Sigmoid colon (tissue), 6 donors: ENCODE measurements at regions not wholly inside any gene's neighbourhood (a gene's known extent, or its start where the extent isn't known, plus 50 kb on each side); places are given as distances from the start of the nearest gene placed in this dataset.

Experiments used
- DNase-seq: peaks from one replicate; pipeline ENCODE4 v3.0.0-alpha.2; 2019
- H3K27ac ChIP-seq, 4 donors: fragments of 200-600 bp; sonication (generic); one replicate each; pipeline ENCODE4 v1.5.1; 2016 to 2019; ENCODE audit warnings: mild to moderate bottlenecking in 1 of 4
- H3K27me3 ChIP-seq, 3 donors: fragments of 200-600 bp; sonication (generic); one replicate each; pipeline ENCODE4 v1.5.1; 2019; ENCODE audit warnings: mild to moderate bottlenecking in 1 of 3
- H3K36me3 ChIP-seq, 4 donors: fragments of 200-600 bp; sonication (generic); one replicate each; pipeline ENCODE4 v1.5.1; 2016 to 2019
- H3K4me1 ChIP-seq, 4 donors: fragments of 200-600 bp; sonication (generic); one replicate each; pipeline ENCODE4 v1.5.1; 2017 to 2019
- H3K4me3 ChIP-seq, 4 donors: fragments of 200-600 bp; sonication (generic); one replicate each; pipeline ENCODE4 v1.5.1; 2017 to 2019; ENCODE audit warnings: mild to moderate bottlenecking in 2 of 4, moderate library complexity in 1 of 4
- H3K9me3 ChIP-seq, 4 donors: fragments of 200-600 bp in 3 of 4; sonication (generic) in 3 of 4; one replicate each; pipeline versions ENCODE4 v1.5.1 to v1.6.1; 2013 to 2019
- CTCF ChIP-seq, 4 experiments: fragments of 450-650 bp in 3 of 4; fragments of 200-600 bp in 1 of 4; IDR thresholded peaks; one replicate each; pipeline ENCODE4 v1.5.1; 2016 to 2019; ENCODE audit warnings: antibody characterized with exemption in 4 of 4, mild to moderate bottlenecking in 3 of 4, moderate library complexity in 2 of 4
- EP300 ChIP-seq, 4 donors: sonication (generic); formaldehyde crosslinking; IDR thresholded peaks; one replicate each; pipeline ENCODE4 v1.6.1; 2017; ENCODE audit warnings: antibody characterized with exemption in 4 of 4
- POLR2A ChIP-seq, 2 donors: fragments of 450-650 bp; IDR thresholded peaks; one replicate each; pipeline ENCODE4 v1.6.1; 2016; ENCODE audit warnings: antibody characterized with exemption in 2 of 2, mild to moderate bottlenecking in 2 of 2, moderate library complexity in 2 of 2
- POLR2AphosphoS5 ChIP-seq, 4 donors: sonication (generic); formaldehyde crosslinking; IDR thresholded peaks; one replicate each; pipeline ENCODE4 v1.6.1; 2017; ENCODE audit warnings: antibody characterized with exemption in 4 of 4
- WGBS, 2 donors: extraction: QIAGEN DNeasy Blood & Tissue Kit; methylation state at CpG; one replicate each; pipeline ENCODE4 v1.1.7; 2013; 5-methylcytosine and 5-hydroxymethylcytosine counted together
- intact Hi-C: fragments of 100-400 bp; cut with DNase I; formaldehyde crosslinking; loops from one replicate; pipeline ENCODE4 v1.15.1; 2023
- donor health status: healthy with polysubstance abuse.
- donor health status: healthy.

GRCh38 chr14:28272270-28272669 is 494.3 kb upstream of the FOXG1 start:
- TF ChIP-seq POLR2A (IDR thresholded peaks at IDR 0.05) (no peak), POLR2AphosphoS5 (IDR thresholded peaks at IDR 0.05) (no peak), EP300 (IDR thresholded peaks at IDR 0.05) (no peak), CTCF (IDR thresholded peaks at IDR 0.05) (no peak)
- intact Hi-C loops = no loop called here
- no peaks in the 10 kb centered on the region for H3K4me1 ChIP-seq
- no peak for DNase-seq
- H3K9me3 ChIP-seq = peaks cover 0 to 3% (median 0%) of the 10 kb centered on the region in 4 donors
- no peaks in the 10 kb centered on the region for H3K36me3 ChIP-seq
- H3K27me3 ChIP-seq = no peaks in the 10 kb centered on the region
- no peak overlapping the region for H3K4me3 ChIP-seq
- 87 to 88% methylated on average over 1 of the region's 1 CpG for WGBS, 2 donors
- H3K27ac ChIP-seq = no peak overlapping the region

GRCh38 chr14:28280530-28280929 is 486.1 kb upstream of the FOXG1 start:
- 81 to 82% methylated on average over 5 of the region's 5 CpGs for WGBS, 2 donors
- no peak for TF ChIP-seq POLR2AphosphoS5 (IDR thresholded peaks at IDR 0.05)
- no peak for TF ChIP-seq CTCF (IDR thresholded peaks at IDR 0.05)
- no peak for TF ChIP-seq POLR2A (IDR thresholded peaks at IDR 0.05)
- no peak for TF ChIP-seq EP300 (IDR thresholded peaks at IDR 0.05)
- H3K27ac ChIP-seq = no peak overlapping the region
- intact Hi-C loops = no loop called here
- H3K27me3 ChIP-seq = no peaks in the 10 kb centered on the region
- H3K36me3 ChIP-seq = no peaks in the 10 kb centered on the region
- no peaks in the 10 kb centered on the region for H3K9me3 ChIP-seq
- no peaks in the 10 kb centered on the region for H3K4me1 ChIP-seq
- no peak overlapping the region for H3K4me3 ChIP-seq
- no peak for DNase-seq

GRCh38 chr14:28280997-28281598 is 485.5 kb upstream of the FOXG1 start:
- WGBS, 2 donors = 92 to 98% methylated on average over 2 of the region's 2 CpGs
- no peaks in the 10 kb centered on the region for H3K27me3 ChIP-seq
- H3K27ac ChIP-seq = no peak overlapping the region
- intact Hi-C loops = no loop called here
- H3K9me3 ChIP-seq = no peaks in the 10 kb centered on the region
- no peak overlapping the region for H3K4me3 ChIP-seq
- no peaks in the 10 kb centered on the region for H3K36me3 ChIP-seq
- TF ChIP-seq POLR2A (IDR thresholded peaks at IDR 0.05) = no peak
- no peak for TF ChIP-seq CTCF (IDR thresholded peaks at IDR 0.05)
- no peak for TF ChIP-seq EP300 (IDR thresholded peaks at IDR 0.05)
- no peak for TF ChIP-seq POLR2AphosphoS5 (IDR thresholded peaks at IDR 0.05)
- H3K4me1 ChIP-seq = no peaks in the 10 kb centered on the region
- no peak for DNase-seq

DNA sequence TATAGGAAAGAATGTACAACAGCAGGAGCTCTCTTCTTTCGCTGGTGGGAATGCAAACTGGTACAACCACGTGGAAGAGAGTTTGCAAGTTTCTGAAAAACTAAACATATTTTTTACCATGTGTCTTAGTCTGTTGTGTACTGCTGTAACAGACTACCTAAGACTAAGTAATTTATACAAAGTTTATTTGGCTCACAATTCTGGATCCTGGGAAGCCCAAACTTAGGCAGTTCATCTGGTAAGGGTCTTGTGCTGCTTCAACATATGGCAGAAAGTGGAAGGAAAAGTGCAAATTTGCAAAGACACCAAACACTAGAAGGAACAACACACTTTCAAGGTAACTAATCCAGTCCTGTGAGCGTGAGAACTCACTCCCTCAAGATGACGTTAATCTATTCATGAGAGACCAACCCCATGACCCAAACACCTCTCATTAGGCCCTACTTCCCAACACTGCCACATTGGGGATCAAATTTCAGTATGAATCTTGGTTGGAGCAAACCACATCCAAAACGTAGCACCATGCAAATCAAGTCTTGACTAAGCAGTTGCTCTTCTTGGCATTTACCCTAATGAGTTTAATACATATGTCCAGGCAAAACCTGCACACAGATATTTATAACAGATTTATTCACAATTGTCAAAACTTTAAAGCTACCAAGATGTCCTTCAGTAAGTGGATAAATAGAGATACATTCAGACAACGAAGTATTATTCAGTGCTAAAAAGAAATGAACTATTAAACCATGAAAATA is 481.9 kb upstream of the FOXG1 start:
- WGBS, 2 donors = 70 to 72% methylated on average over 6 of the region's 6 CpGs
- no peak for DNase-seq
- H3K36me3 ChIP-seq = no peaks in the 10 kb centered on the region
- H3K27ac ChIP-seq = no peak overlapping the region
- intact Hi-C loops = no loop called here
- no peaks in the 10 kb centered on the region for H3K4me1 ChIP-seq
- no peak overlapping the region for H3K4me3 ChIP-seq
- no peak for TF ChIP-seq POLR2A (IDR thresholded peaks at IDR 0.05)
- no peak for TF ChIP-seq POLR2AphosphoS5 (IDR thresholded peaks at IDR 0.05)
- TF ChIP-seq EP300 (IDR thresholded peaks at IDR 0.05) = no peak
- TF ChIP-seq CTCF (IDR thresholded peaks at IDR 0.05) = no peak
- peaks cover 0 to 2% (median 0%) of the 10 kb centered on the region in 4 donors for H3K9me3 ChIP-seq
- no peaks in the 10 kb centered on the region for H3K27me3 ChIP-seq
